HFFc6 (cell line): ENCODE measurements at regions not wholly inside any gene's neighbourhood (a gene's known extent, or its start where the extent isn't known, plus 50 kb on each side); places are given as distances from the start of the nearest gene placed in this dataset.

Source experiments
- DNase-seq: peaks from one replicate; pipeline ENCODE4 v3.0.0-alpha.2; 2018
- H3K27ac Mint-ChIP-seq: 2 replicates; pipeline ENCODE4 v1.8.0; 2020; ENCODE audit warnings: mild to moderate bottlenecking, mixed read lengths
- H3K27me3 Mint-ChIP-seq: 2 replicates; pipeline ENCODE4 v1.8.0; 2021; ENCODE audit warnings: mild to moderate bottlenecking, moderate library complexity, mixed read lengths; ENCODE audit not compliant: insufficient read depth
- H3K36me3 Mint-ChIP-seq: 2 replicates; pipeline ENCODE4 v1.8.0; 2021; ENCODE audit warnings: low read depth, mixed read lengths
- H3K4me1 Mint-ChIP-seq: 2 replicates; pipeline ENCODE4 v1.8.0; 2020; ENCODE audit warnings: low read depth, mixed read lengths
- H3K4me3 Mint-ChIP-seq: 2 replicates; pipeline ENCODE4 v1.8.0; 2020; ENCODE audit warnings: mild to moderate bottlenecking, moderate library complexity, mixed read lengths
- H3K9me3 Mint-ChIP-seq: 2 replicates; pipeline ENCODE4 v1.8.0; 2020; ENCODE audit warnings: mild to moderate bottlenecking, mixed read lengths
- CTCF ChIP-seq: fragments of 200-600 bp; sonication (generic); IDR thresholded peaks from 2 replicates; pipeline ENCODE4 v1.5.0; 2021; ENCODE audit warnings: antibody characterized with exemption, mild to moderate bottlenecking

- no peak overlapping the region for H3K4me3 Mint-ChIP-seq
- no peaks in the 10 kb centered on the region for H3K9me3 Mint-ChIP-seq
- TF ChIP-seq CTCF = no peak
- no peaks in the 10 kb centered on the region for H3K36me3 Mint-ChIP-seq
- DNase-seq = no peak
- H3K4me1 Mint-ChIP-seq = no peaks in the 10 kb centered on the region
- H3K27me3 Mint-ChIP-seq = no peaks in the 10 kb centered on the region; the same call in 1 of the 2 replicates
- H3K27ac Mint-ChIP-seq = no peak overlapping the region
Observed at GRCh38 chr18:34567857-34568256, 142.2 kb upstream of the DTNA start.

GRCh38 chr18:34576622-34577021, 133.5 kb upstream of the DTNA start:
- no peak for TF ChIP-seq CTCF

GRCh38 chr18:34583895-34584294, 126.2 kb upstream of the DTNA start:
- no peaks in the 10 kb centered on the region for H3K4me1 Mint-ChIP-seq
- no peak overlapping the region for H3K4me3 Mint-ChIP-seq
- peaks cover 3% of the 10 kb centered on the region for H3K9me3 Mint-ChIP-seq
- H3K27ac Mint-ChIP-seq = no peak overlapping the region
- H3K27me3 Mint-ChIP-seq = no peaks in the 10 kb centered on the region; the same call in none of the 2 replicates
- no peaks in the 10 kb centered on the region for H3K36me3 Mint-ChIP-seq
- DNase-seq = no peak
- TF ChIP-seq CTCF = no peak

More at GRCh38 chr18:34576622-34577021, 133.5 kb upstream of the DTNA start:
- no peaks in the 10 kb centered on the region for H3K36me3 Mint-ChIP-seq
- no peaks in the 10 kb centered on the region; the same call in none of the 2 replicates for H3K9me3 Mint-ChIP-seq
- no peaks in the 10 kb centered on the region; the same call in none of the 2 replicates for H3K27me3 Mint-ChIP-seq
- no peak overlapping the region for H3K4me3 Mint-ChIP-seq
- no peaks in the 10 kb centered on the region for H3K4me1 Mint-ChIP-seq
- no peak for DNase-seq
- H3K27ac Mint-ChIP-seq = no peak overlapping the region

- DNase-seq = no peak
- no peak for TF ChIP-seq CTCF
- Mint-ChIP-seq H3K9me3 (no peaks in the 10 kb centered on the region), H3K4me3 (no peak overlapping the region), H3K27me3 (no peaks in the 10 kb centered on the region), H3K27ac (no peak overlapping the region), H3K36me3 (no peaks in the 10 kb centered on the region), H3K4me1 (no peaks in the 10 kb centered on the region)
Observed at GRCh38 chr18:34590503-34590902, 119.6 kb upstream of the DTNA start.

GRCh38 chr18:34591920-34592444, 118.1 kb upstream of the DTNA start:
- H3K27ac Mint-ChIP-seq = no peak overlapping the region
- H3K9me3 Mint-ChIP-seq = no peaks in the 10 kb centered on the region
- no peak for TF ChIP-seq CTCF
- H3K36me3 Mint-ChIP-seq = no peaks in the 10 kb centered on the region
- H3K27me3 Mint-ChIP-seq = no peaks in the 10 kb centered on the region
- H3K4me3 Mint-ChIP-seq = no peak overlapping the region
- H3K4me1 Mint-ChIP-seq = no peaks in the 10 kb centered on the region
- no peak for DNase-seq

GRCh38 chr18:34592481-34592880, 117.6 kb upstream of the DTNA start:
- Mint-ChIP-seq H3K27ac (no peak overlapping the region), H3K27me3 (no peaks in the 10 kb centered on the region), H3K4me1 (no peaks in the 10 kb centered on the region), H3K36me3 (no peaks in the 10 kb centered on the region), H3K4me3 (no peak overlapping the region), H3K9me3 (no peaks in the 10 kb centered on the region)
- TF ChIP-seq CTCF = no peak
- no peak for DNase-seq
